ENCODE measurements at regions not wholly inside any gene's neighbourhood (a gene's known extent, or its start where the extent isn't known, plus 50 kb on each side); places are given as distances from the start of the nearest gene placed in this dataset.

DNA sequence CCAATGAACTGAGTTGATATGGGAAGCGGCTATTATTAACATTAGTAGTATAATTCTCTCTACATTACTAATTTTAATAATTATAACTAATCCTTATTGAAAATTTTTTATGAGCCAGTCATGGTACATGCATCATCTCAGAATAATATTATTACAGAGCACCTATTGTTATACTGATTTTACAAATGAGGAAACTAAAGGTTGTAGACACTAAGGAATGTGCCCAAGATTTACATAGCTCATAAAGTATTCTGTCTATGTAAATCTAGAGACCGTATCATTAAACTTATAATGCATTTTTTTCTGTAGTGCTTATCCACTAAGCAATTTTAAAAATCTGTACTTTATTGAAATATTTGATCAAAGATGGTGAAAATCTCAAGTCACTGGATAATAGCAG is 825.9 kb downstream of the PLA2G4A start:
- Histone ChIP-seq H3K4me2 (peak overlapping the region; percentile 42; the same call in 1 of the 3 replicates), H3K4me1 (peaks cover 7% of the 10 kb centered on the region), H3K9me3 (no peaks in the 10 kb centered on the region), H3K4me3 (no peak overlapping the region), H3K27ac (no peak overlapping the region)
- 45% methylated on average over 2 of the region's 2 CpGs for WGBS (ENCODE audit: missing lambda C conversion rate)
- no peak for DNase-seq (ENCODE audit: low read depth in 1 of 2, low spot score in 1 of 2)
- no peak for ATAC-seq
- CTCF ChIA-PET: no interaction called here
- TF ChIP-seq MAFK (IDR thresholded peaks at IDR 0.05; ENCODE audit: partially characterized antibody): peak; percentile 5
- TF ChIP-seq ESRRA (IDR thresholded peaks at IDR 0.05; ENCODE audit: borderline replicate concordance, low read length): no peak
- no peak for TF ChIP-seq USF2 (IDR thresholded peaks at IDR 0.05)
- POLR2A ChIA-PET: no interaction called here
- FAIRE-seq: no peak

GRCh38 chr1:187655104-187655503 is 826.4 kb downstream of the PLA2G4A start:
- ATAC-seq: peak; percentile 29 to 71; a peak in 2 of 6 replicates
- no peak for FAIRE-seq
- Histone ChIP-seq H3K9me3 (no peaks in the 10 kb centered on the region), H3K4me1 (peaks cover 7% of the 10 kb centered on the region), H3K27ac (no peak overlapping the region), H3K4me3 (no peak overlapping the region), H3K4me2 (peak overlapping the region; percentile 42)
- peak in 1 of 2 experiments; percentile 43 for DNase-seq (ENCODE audit: low read depth in 1 of 2, low spot score in 1 of 2)
- ChIA-PET CTCF (no interaction called here), POLR2A (no interaction called here)
- TF ChIP-seq ZFP36 (IDR thresholded peaks at IDR 0.05; ENCODE audit: borderline replicate concordance, partially characterized antibody) (no peak), MAZ (IDR thresholded peaks at IDR 0.05; ENCODE audit: borderline replicate concordance, low read depth, low read length) (no peak), KDM5A (IDR thresholded peaks at IDR 0.05) (no peak), RARB (CRISPR knock-in tag; IDR thresholded peaks at IDR 0.05) (no peak), JUNB (IDR thresholded peaks at IDR 0.05) (peak; percentile 82), NFE2L2 (conservative IDR thresholded peaks at IDR 0.05; ENCODE audit: low read length) (no peak), JUN (IDR thresholded peaks at IDR 0.05) (no peak), SREBF2 (IDR thresholded peaks at IDR 0.05) (no peak), BHLHE40 (IDR thresholded peaks at IDR 0.05; ENCODE audit: low read depth, low read length) (no peak), HES2 (IDR thresholded peaks at IDR 0.05) (no peak), EHF (CRISPR knock-in tag; IDR thresholded peaks at IDR 0.05) (no peak), FOSL2 (IDR thresholded peaks at IDR 0.05) (0 out of 2 replicates have a peak, but pooled peaks have one; percentile 31), FOSL2 (CRISPR knock-in tag; IDR thresholded peaks at IDR 0.05) (peak; percentile 86), ZNF302 (CRISPR knock-in tag; IDR thresholded peaks at IDR 0.05) (no peak), NPAS2 (CRISPR knock-in tag; IDR thresholded peaks at IDR 0.05; ENCODE audit: borderline replicate concordance) (no peak), CEBPB (IDR thresholded peaks at IDR 0.05) (peak in 1 of 2 experiments; percentile 44; a peak in 1 of 4 replicates), USF2 (IDR thresholded peaks at IDR 0.05) (no peak), MYC (IDR thresholded peaks at IDR 0.05; ENCODE audit: borderline replicate concordance, low read length) (no peak), HOXB5 (CRISPR knock-in tag; IDR thresholded peaks at IDR 0.05) (no peak), GATA3 (IDR thresholded peaks at IDR 0.05; ENCODE audit: borderline replicate concordance) (peak; percentile 44; the same call in 1 of the 2 replicates), KDM1A (IDR thresholded peaks at IDR 0.05; ENCODE audit: low read depth) (no peak), EHMT2 (IDR thresholded peaks at IDR 0.05; ENCODE audit: low read depth) (no peak), POLR2AphosphoS2 (conservative IDR thresholded peaks at IDR 0.05; ENCODE audit: low read length) (no peak), BCL3 (IDR thresholded peaks at IDR 0.05) (no peak), MAX (IDR thresholded peaks at IDR 0.05) (no peak), CHD2 (IDR thresholded peaks at IDR 0.05; ENCODE audit: low read length, partially characterized antibody) (no peak), HDAC2 (IDR thresholded peaks at IDR 0.05) (no peak), PHF8 (IDR thresholded peaks at IDR 0.05; ENCODE audit: borderline replicate concordance, low read depth) (no peak)
- TF ChIP-seq, protein P1, sequence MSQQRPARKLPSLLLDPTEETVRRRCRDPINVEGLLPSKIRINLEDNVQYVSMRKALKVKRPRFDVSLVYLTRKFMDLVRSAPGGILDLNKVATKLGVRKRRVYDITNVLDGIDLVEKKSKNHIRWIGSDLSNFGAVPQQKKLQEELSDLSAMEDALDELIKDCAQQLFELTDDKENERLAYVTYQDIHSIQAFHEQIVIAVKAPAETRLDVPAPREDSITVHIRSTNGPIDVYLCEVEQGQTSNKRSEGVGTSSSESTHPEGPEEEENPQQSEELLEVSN (IDR thresholded peaks at IDR 0.05; ENCODE audit: borderline replicate concordance, low read depth): no peak
- TF ChIP-seq, protein P2, sequence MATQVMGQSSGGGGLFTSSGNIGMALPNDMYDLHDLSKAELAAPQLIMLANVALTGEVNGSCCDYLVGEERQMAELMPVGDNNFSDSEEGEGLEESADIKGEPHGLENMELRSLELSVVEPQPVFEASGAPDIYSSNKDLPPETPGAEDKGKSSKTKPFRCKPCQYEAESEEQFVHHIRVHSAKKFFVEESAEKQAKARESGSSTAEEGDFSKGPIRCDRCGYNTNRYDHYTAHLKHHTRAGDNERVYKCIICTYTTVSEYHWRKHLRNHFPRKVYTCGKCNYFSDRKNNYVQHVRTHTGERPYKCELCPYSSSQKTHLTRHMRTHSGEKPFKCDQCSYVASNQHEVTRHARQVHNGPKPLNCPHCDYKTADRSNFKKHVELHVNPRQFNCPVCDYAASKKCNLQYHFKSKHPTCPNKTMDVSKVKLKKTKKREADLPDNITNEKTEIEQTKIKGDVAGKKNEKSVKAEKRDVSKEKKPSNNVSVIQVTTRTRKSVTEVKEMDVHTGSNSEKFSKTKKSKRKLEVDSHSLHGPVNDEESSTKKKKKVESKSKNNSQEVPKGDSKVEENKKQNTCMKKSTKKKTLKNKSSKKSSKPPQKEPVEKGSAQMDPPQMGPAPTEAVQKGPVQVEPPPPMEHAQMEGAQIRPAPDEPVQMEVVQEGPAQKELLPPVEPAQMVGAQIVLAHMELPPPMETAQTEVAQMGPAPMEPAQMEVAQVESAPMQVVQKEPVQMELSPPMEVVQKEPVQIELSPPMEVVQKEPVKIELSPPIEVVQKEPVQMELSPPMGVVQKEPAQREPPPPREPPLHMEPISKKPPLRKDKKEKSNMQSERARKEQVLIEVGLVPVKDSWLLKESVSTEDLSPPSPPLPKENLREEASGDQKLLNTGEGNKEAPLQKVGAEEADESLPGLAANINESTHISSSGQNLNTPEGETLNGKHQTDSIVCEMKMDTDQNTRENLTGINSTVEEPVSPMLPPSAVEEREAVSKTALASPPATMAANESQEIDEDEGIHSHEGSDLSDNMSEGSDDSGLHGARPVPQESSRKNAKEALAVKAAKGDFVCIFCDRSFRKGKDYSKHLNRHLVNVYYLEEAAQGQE (IDR thresholded peaks at IDR 0.05): no peak

Data from A549 (cell line).